Loucy (cell line): ENCODE measurements at regions not wholly inside any gene's neighbourhood (a gene's known extent, or its start where the extent isn't known, plus 50 kb on each side); places are given as distances from the start of the nearest gene placed in this dataset.

Experiments used
- H2AFZ ChIP-seq: fragments of 200-600 bp; sonication (generic); 2 replicates; pipeline ENCODE4 v1.6.0; 2016; ENCODE audit warnings: antibody characterized with exemption, mild to moderate bottlenecking, low read length, moderate library complexity
- H3F3A ChIP-seq: fragments of 200-600 bp; 2 replicates; pipeline ENCODE4 v1.6.0; 2016; ENCODE audit warnings: antibody characterized with exemption, low read depth, mild to moderate bottlenecking
- H3K27me3 ChIP-seq: fragments of 200-600 bp; sonication (generic); 2 replicates; pipeline ENCODE4 v1.6.1; 2014; ENCODE audit warnings: low read length, mild to moderate bottlenecking; ENCODE audit not compliant: insufficient read depth, poor library complexity, severe bottlenecking
- H3K36me3 ChIP-seq: fragments of 200-600 bp; sonication (generic); 2 replicates; pipeline ENCODE4 v1.6.1; 2016; ENCODE audit warnings: low read length; ENCODE audit not compliant: insufficient read depth
- H3K4me1 ChIP-seq: fragments of 200-600 bp; sonication (generic); 2 replicates; pipeline ENCODE4 v1.5.1; 2014; ENCODE audit warnings: low read length, mild to moderate bottlenecking; ENCODE audit not compliant: insufficient read depth, poor library complexity, severe bottlenecking
- H3K4me2 ChIP-seq: fragments of 200-600 bp; sonication (generic); 2 replicates; pipeline ENCODE4 v1.6.0; 2014; ENCODE audit warnings: antibody characterized with exemption, low read length, low read depth, mild to moderate bottlenecking; ENCODE audit not compliant: poor library complexity, severe bottlenecking
- H3K4me3 ChIP-seq: fragments of 200-600 bp; sonication (generic); 2 replicates; pipeline ENCODE4 v1.5.1; 2014; ENCODE audit warnings: low read length, mild to moderate bottlenecking, mixed read lengths; ENCODE audit not compliant: poor library complexity, severe bottlenecking
- H3K79me2 ChIP-seq: fragments of 200-600 bp; sonication (generic); 2 replicates; pipeline ENCODE4 v1.6.1; 2014; ENCODE audit warnings: low read length; ENCODE audit not compliant: insufficient read depth
- H3K9ac ChIP-seq: fragments of 200-600 bp; sonication (generic); 2 replicates; pipeline ENCODE4 v1.6.0; 2014; ENCODE audit warnings: mild to moderate bottlenecking, low read depth, low read length, moderate library complexity; ENCODE audit not compliant: poor library complexity, severe bottlenecking
- H3K9me2 ChIP-seq: fragments of 200-600 bp; sonication (generic); replicated peaks from 2 replicates; pipeline ENCODE4 v1.6.1; 2016; ENCODE audit warnings: low read depth, low read length, mixed read lengths
- H3K9me3 ChIP-seq: fragments of 200-600 bp; sonication (generic); 2 replicates; pipeline ENCODE4 v1.6.1; 2014; ENCODE audit warnings: mild to moderate bottlenecking, antibody characterized with exemption, low read length, low read depth; ENCODE audit not compliant: insufficient read depth
- H4K20me1 ChIP-seq: fragments of 200-600 bp; sonication (generic); 2 replicates; pipeline ENCODE4 v1.6.0; 2014; ENCODE audit warnings: antibody characterized with exemption, low read length, mild to moderate bottlenecking; ENCODE audit not compliant: insufficient read depth, poor library complexity, severe bottlenecking
- EZH2phosphoT487 ChIP-seq: fragments of 200-600 bp; IDR thresholded peaks from 2 replicates; pipeline ENCODE4 v1.6.1; 2018; ENCODE audit warnings: antibody characterized with exemption, mild to moderate bottlenecking, moderate library complexity, borderline replicate concordance
- TF ChIP-seq, protein P1 (sequence below): fragments of 200-600 bp; sonication (generic); conservative IDR thresholded peaks from 2 replicates; pipeline ENCODE4 v1.5.1; 2014; ENCODE audit warnings: mild to moderate bottlenecking, antibody characterized with exemption, low read length

DNA sequence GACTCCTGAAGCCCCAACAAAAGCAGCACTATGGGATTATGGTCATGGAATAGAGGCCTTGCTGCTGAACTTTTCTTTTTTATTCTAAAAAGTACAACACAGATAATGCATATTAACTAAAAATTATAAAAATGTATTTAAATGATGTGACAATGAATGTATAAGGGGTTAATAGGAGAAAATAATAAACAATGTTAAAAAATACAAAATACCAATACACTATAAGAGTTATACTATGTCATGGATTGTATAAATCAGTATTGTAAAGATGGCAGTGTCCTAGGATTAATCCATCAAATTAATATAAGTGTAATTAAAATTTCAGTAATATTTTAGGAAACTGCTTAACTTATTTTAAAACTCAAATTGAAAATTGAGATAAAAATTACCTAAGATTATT, 58.3 kb upstream of the TOP3B start:
- no peak overlapping the region for H3K4me3 ChIP-seq
- H3K9me3 ChIP-seq = no peaks in the 10 kb centered on the region
- no peak overlapping the region for H3K9ac ChIP-seq
- H3K4me1 ChIP-seq = peaks cover 10% of the 10 kb centered on the region
- no peaks in the 10 kb centered on the region for H3K79me2 ChIP-seq
- no peaks in the 10 kb centered on the region for H4K20me1 ChIP-seq
- no peak overlapping the region for H2AFZ ChIP-seq
- no peaks in the 10 kb centered on the region for H3K27me3 ChIP-seq
- H3K36me3 ChIP-seq = no peaks in the 10 kb centered on the region
- H3K9me2 ChIP-seq = no peaks in the 10 kb centered on the region
- no peak for TF ChIP-seq EZH2phosphoT487
- TF ChIP-seq, protein P1, sequence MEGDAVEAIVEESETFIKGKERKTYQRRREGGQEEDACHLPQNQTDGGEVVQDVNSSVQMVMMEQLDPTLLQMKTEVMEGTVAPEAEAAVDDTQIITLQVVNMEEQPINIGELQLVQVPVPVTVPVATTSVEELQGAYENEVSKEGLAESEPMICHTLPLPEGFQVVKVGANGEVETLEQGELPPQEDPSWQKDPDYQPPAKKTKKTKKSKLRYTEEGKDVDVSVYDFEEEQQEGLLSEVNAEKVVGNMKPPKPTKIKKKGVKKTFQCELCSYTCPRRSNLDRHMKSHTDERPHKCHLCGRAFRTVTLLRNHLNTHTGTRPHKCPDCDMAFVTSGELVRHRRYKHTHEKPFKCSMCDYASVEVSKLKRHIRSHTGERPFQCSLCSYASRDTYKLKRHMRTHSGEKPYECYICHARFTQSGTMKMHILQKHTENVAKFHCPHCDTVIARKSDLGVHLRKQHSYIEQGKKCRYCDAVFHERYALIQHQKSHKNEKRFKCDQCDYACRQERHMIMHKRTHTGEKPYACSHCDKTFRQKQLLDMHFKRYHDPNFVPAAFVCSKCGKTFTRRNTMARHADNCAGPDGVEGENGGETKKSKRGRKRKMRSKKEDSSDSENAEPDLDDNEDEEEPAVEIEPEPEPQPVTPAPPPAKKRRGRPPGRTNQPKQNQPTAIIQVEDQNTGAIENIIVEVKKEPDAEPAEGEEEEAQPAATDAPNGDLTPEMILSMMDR = no peak
- H3F3A ChIP-seq = no peaks in the 10 kb centered on the region
- no peak overlapping the region for H3K4me2 ChIP-seq

DNA sequence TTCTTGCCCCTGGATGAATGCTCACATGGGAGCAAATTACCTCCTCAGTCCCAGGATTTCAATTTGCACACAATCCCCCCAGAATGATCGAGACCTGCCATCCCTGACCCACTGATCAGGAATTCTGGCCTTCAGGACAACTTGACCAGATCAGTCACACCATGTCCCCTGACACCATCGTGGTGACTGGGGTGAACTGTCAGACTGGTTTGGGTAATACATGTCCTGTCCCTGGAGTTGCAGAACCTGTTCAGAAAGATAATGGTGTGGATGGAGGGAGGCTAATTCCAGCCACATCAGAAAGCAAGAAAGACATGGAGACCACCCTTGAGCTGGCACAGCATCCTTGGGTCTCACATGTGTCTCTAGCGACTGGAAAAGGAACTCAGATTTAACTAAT, 57.9 kb upstream of the TOP3B start:
- Histone ChIP-seq H3F3A (no peaks in the 10 kb centered on the region), H3K4me3 (no peak overlapping the region), H3K27me3 (no peaks in the 10 kb centered on the region), H2AFZ (no peak overlapping the region), H3K79me2 (no peaks in the 10 kb centered on the region), H3K9me2 (no peaks in the 10 kb centered on the region), H3K9me3 (no peaks in the 10 kb centered on the region), H3K4me2 (no peak overlapping the region), H3K4me1 (peaks cover 10% of the 10 kb centered on the region), H3K9ac (no peak overlapping the region), H3K36me3 (no peaks in the 10 kb centered on the region), H4K20me1 (no peaks in the 10 kb centered on the region)
- TF ChIP-seq, protein P1 = no peak
- TF ChIP-seq EZH2phosphoT487 = no peak

DNA sequence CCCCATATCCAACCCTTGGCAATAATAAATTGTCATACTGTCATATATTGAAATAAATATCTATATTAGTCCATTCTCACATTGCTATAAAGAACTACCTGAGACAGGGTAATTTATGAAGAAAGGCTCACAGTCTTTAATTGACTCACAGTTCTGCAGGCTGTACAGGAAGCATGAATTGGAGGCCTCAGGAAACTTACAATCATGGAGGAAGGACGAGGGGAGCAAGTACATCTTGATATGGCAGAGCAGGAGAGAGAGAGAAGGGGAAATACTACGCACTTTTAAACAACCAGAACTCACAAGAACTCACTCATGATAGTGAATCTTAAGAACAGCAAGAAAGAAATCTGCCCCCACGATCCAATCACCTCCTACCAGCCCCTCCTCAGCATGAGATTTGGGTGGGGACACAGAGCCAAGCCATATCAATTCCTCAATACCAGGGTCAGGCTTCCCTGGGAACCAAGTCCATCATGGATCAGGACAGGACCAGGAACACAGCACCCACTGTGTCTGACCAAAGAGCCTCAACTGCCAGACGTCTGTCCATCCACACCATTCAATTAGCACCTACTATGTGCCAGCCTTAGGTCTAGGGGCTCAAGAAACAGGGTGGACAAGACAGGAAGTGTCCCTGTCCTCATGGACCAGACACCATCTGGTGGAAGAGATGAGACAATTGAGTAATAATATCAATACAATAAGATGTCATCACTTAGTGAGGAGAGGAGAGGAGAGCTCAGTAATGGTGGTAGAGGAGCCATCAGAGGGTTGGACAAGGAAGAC, 56.9 kb upstream of the TOP3B start:
- H3K79me2 ChIP-seq = no peaks in the 10 kb centered on the region
- no peaks in the 10 kb centered on the region for H3K27me3 ChIP-seq
- H3K4me1 ChIP-seq = peaks cover 10% of the 10 kb centered on the region
- no peak overlapping the region for H3K4me3 ChIP-seq
- no peak overlapping the region for H2AFZ ChIP-seq
- no peaks in the 10 kb centered on the region for H3K9me3 ChIP-seq
- no peak for TF ChIP-seq EZH2phosphoT487
- TF ChIP-seq, protein P1 = no peak
- no peaks in the 10 kb centered on the region for H4K20me1 ChIP-seq
- no peak overlapping the region for H3K9ac ChIP-seq
- H3K4me2 ChIP-seq = no peak overlapping the region
- H3F3A ChIP-seq = no peaks in the 10 kb centered on the region
- H3K9me2 ChIP-seq = no peaks in the 10 kb centered on the region
- H3K36me3 ChIP-seq = no peaks in the 10 kb centered on the region
